ENCODE measurements at regions not wholly inside any gene's neighbourhood (a gene's known extent, or its start where the extent isn't known, plus 50 kb on each side); places are given as distances from the start of the nearest gene placed in this dataset.

DNA sequence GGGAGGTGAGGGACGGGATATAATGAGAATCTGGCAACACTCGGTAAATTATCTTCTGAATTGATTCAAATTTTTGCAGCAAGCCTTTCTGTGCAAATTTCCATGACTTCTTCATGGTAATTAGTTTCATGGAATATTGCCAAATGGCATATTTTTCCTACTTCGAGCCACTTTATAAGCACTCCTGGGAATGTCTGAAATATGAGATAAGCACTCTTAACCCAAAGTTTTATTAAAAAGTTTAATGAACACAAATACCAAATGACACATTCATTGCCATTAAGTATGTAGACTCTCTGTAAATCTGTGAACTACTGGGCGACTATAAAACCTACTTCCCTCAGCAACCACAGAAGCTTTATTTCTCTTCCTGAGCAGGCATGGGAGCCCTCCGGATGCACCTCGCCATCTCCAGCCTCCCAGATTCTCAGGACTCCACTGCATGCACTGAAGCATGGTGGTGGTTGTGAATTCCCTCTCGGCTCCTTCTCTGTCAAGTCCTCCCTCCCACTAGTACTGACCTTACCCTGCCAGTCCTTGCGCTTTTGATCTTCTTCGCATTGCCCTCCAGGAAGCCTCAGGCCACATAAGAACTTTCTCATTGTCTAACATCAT, 154.4 kb upstream of the RPL34 start:
- Histone ChIP-seq H3K9ac (ENCODE audit: low read length) (no peak overlapping the region), H3K4me3 (ENCODE audit: insufficient read depth, low read length, poor library complexity, severe bottlenecking) (no peak overlapping the region), H3K4me2 (ENCODE audit: low read depth, low read length, poor library complexity, severe bottlenecking) (no peak overlapping the region), H3K79me2 (ENCODE audit: insufficient read depth, low read length) (no peaks in the 10 kb centered on the region), H2AFZ (ENCODE audit: low read depth, low read length, severe bottlenecking) (no peak overlapping the region), H3K27ac (ENCODE audit: low read depth, low read length) (no peak overlapping the region), H3F3A (ENCODE audit: insufficient read depth) (no peaks in the 10 kb centered on the region), H4K20me1 (ENCODE audit: low read depth, low read length) (no peaks in the 10 kb centered on the region), H3K9me3 (ENCODE audit: insufficient read depth, low read length) (no peaks in the 10 kb centered on the region), H3K36me3 (ENCODE audit: low read length) (no peaks in the 10 kb centered on the region), H3K27me3 (ENCODE audit: low read length) (no peaks in the 10 kb centered on the region), H3K9me2 (replicated peaks; ENCODE audit: insufficient read depth, low read length) (no peaks in the 10 kb centered on the region)
- TF ChIP-seq CTCF (IDR thresholded peaks at IDR 0.05; ENCODE audit: insufficient read depth, low read length, poor library complexity, severe bottlenecking): no peak
- no peak for TF ChIP-seq EZH2phosphoT487 (conservative IDR thresholded peaks at IDR 0.05; ENCODE audit: low read length)

DNA sequence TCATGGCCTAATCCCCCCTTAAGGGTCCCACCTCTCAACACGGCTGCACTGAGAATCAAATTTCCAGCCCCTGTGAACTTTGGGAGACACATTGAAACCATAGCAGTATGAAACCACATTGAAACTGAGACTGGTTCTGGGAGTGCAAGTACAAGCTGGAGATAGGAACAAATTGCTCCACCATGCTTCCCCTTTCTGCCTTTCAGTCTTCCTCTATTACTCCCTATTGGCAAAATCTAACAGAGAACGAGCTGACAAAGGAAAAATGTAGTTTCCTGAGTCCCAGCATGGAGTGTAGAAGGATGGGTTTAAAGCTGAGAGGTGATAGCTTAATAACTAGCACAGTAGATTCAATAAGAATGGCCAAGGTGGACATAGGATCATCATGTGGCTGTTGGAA, 161.7 kb upstream of the RPL34 start:
- no peak overlapping the region for H3K4me3 ChIP-seq (ENCODE audit: insufficient read depth, low read length, poor library complexity, severe bottlenecking)
- H3K4me2 ChIP-seq (ENCODE audit: low read depth, low read length, poor library complexity, severe bottlenecking): no peak overlapping the region
- no peaks in the 10 kb centered on the region for H3K9me2 ChIP-seq (replicated peaks; ENCODE audit: insufficient read depth, low read length)
- H3K36me3 ChIP-seq (ENCODE audit: low read length): no peaks in the 10 kb centered on the region
- H3K79me2 ChIP-seq (ENCODE audit: insufficient read depth, low read length): no peaks in the 10 kb centered on the region
- H4K20me1 ChIP-seq (ENCODE audit: low read depth, low read length): no peaks in the 10 kb centered on the region
- no peaks in the 10 kb centered on the region for H3F3A ChIP-seq (ENCODE audit: insufficient read depth)
- no peak overlapping the region for H3K27ac ChIP-seq (ENCODE audit: low read depth, low read length)
- TF ChIP-seq EZH2phosphoT487 (conservative IDR thresholded peaks at IDR 0.05; ENCODE audit: low read length) (no peak), CTCF (IDR thresholded peaks at IDR 0.05; ENCODE audit: insufficient read depth, low read length, poor library complexity, severe bottlenecking) (no peak)
- H2AFZ ChIP-seq (ENCODE audit: low read depth, low read length, severe bottlenecking): no peak overlapping the region
- H3K9me3 ChIP-seq (ENCODE audit: insufficient read depth, low read length): no peaks in the 10 kb centered on the region
- no peaks in the 10 kb centered on the region for H3K27me3 ChIP-seq (ENCODE audit: low read length)
- no peak overlapping the region for H3K9ac ChIP-seq (ENCODE audit: low read length)

DNA sequence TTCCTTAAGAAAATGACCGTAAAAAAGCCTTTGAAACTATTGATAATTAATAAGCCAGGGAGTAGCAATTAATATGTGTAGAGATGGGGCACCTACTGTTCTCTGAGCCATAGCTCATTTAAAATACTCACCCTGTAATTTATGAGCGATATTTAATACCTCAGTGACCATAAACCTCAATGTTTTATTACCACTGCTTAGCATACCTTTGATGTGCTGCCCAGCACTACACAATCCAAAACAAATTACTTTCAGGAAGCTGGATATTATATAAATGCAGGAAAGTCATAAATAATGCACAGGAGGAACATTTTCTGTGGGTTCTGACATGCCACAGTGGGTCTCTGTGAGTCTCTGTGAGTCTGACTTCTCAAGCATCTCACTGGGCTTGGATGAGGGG, 166.1 kb upstream of the RPL34 start:
- H3K4me2 ChIP-seq (ENCODE audit: low read depth, low read length, poor library complexity, severe bottlenecking): no peak overlapping the region
- no peaks in the 10 kb centered on the region for H3K79me2 ChIP-seq (ENCODE audit: insufficient read depth, low read length)
- no peaks in the 10 kb centered on the region for H4K20me1 ChIP-seq (ENCODE audit: low read depth, low read length)
- H3K27me3 ChIP-seq (ENCODE audit: low read length): no peaks in the 10 kb centered on the region
- no peak overlapping the region for H3K4me3 ChIP-seq (ENCODE audit: insufficient read depth, low read length, poor library complexity, severe bottlenecking)
- no peaks in the 10 kb centered on the region for H3F3A ChIP-seq (ENCODE audit: insufficient read depth)
- H3K9ac ChIP-seq (ENCODE audit: low read length): no peak overlapping the region
- H3K9me2 ChIP-seq (replicated peaks; ENCODE audit: insufficient read depth, low read length): no peaks in the 10 kb centered on the region
- TF ChIP-seq EZH2phosphoT487 (conservative IDR thresholded peaks at IDR 0.05; ENCODE audit: low read length) (no peak), CTCF (IDR thresholded peaks at IDR 0.05; ENCODE audit: insufficient read depth, low read length, poor library complexity, severe bottlenecking) (no peak)
- no peaks in the 10 kb centered on the region for H3K36me3 ChIP-seq (ENCODE audit: low read length)
- no peak overlapping the region for H3K27ac ChIP-seq (ENCODE audit: low read depth, low read length)
- H2AFZ ChIP-seq (ENCODE audit: low read depth, low read length, severe bottlenecking): no peak overlapping the region
- no peaks in the 10 kb centered on the region for H3K9me3 ChIP-seq (ENCODE audit: insufficient read depth, low read length)

Measured in SU-DHL-6 (cell line).